22Rv1 (cell line): ENCODE measurements at regions not wholly inside any gene's neighbourhood (a gene's known extent, or its start where the extent isn't known, plus 50 kb on each side); places are given as distances from the start of the nearest gene placed in this dataset.

Experiments
- CTCF ChIP-seq: fragments of 450-650 bp; IDR thresholded peaks from 2 replicates; pipeline ENCODE4 v1.5.1; 2017; ENCODE audit warnings: mild to moderate bottlenecking
- ZFX ChIP-seq: fragments of 450-650 bp; IDR thresholded peaks from 2 replicates; pipeline ENCODE4 v1.6.1; 2017; ENCODE audit warnings: antibody characterized with exemption, borderline replicate concordance

GRCh38 chr3:166764698-166765318 lies 615.3 kb downstream of the ZBBX start:
- TF ChIP-seq CTCF (no peak), ZFX (no peak)
